Panc1 (cell line): ENCODE measurements at regions not wholly inside any gene's neighbourhood (a gene's known extent, or its start where the extent isn't known, plus 50 kb on each side); places are given as distances from the start of the nearest gene placed in this dataset.

Source experiments
- ATAC-seq: fragments of 200-7000 bp; cut with Tn5 transposase; 2 replicates; pipeline ENCODE4 v1.9.1; 2020; ENCODE audit warnings: mild to moderate bottlenecking, moderate library complexity
- BruUV-seq: library from RNA; stranded (reverse); fragments of 400-500 nt; replicated peaks from 2 replicates; lab custom pipeline; 2021; lab: Mats Ljungman, UMichigan
- CTCF ChIA-PET: fragments of 300-600 bp; sonication (Branson Sonifier 250); formaldehyde crosslinking; loops from one replicate; lab custom pipeline; 2022; ENCODE audit warnings: antibody characterized with exemption; lab: Charles Lee
- POLR2A ChIA-PET: fragments of 300-600 bp; sonication (Branson Sonifier 250); formaldehyde crosslinking; loops from one replicate; lab custom pipeline; 2022; ENCODE audit warnings: antibody characterized with exemption; lab: Charles Lee
- DNase-seq: peaks from one replicate; pipeline ENCODE4 v3.0.0-alpha.2; 2010; ENCODE audit warnings: low read depth, low spot score
- H3K27ac ChIP-seq: 2 replicates; pipeline ENCODE4 v1.5.1; 2011; ENCODE audit warnings: mild to moderate bottlenecking, low read length, inconsistent platforms
- H3K27me3 ChIP-seq: fragments of 200-500 bp; sonication (Bioruptor generic); 2 replicates; pipeline ENCODE4 v1.6.0; 2014; ENCODE audit warnings: low read length, inconsistent platforms; ENCODE audit not compliant: control insufficient read depth, insufficient read depth
- H3K36me3 ChIP-seq: fragments of 200-500 bp; sonication (Bioruptor generic); 2 replicates; pipeline ENCODE4 v1.5.1; 2014; ENCODE audit warnings: inconsistent platforms, mild to moderate bottlenecking, low read length, moderate library complexity; ENCODE audit not compliant: control insufficient read depth, insufficient read depth
- H3K4me1 ChIP-seq: 2 replicates; pipeline ENCODE4 v1.5.1; 2011; ENCODE audit warnings: inconsistent platforms, mild to moderate bottlenecking, low read length, moderate library complexity; ENCODE audit not compliant: control insufficient read depth, insufficient read depth
- H3K4me3 ChIP-seq, 2 experiments: 2 replicates each; pipeline ENCODE4 v1.5.1; 2011 to 2012; ENCODE audit warnings: low read depth in 2 of 2, low read length in 2 of 2, mild to moderate bottlenecking in 2 of 2, inconsistent platforms in 1 of 2, moderate library complexity in 1 of 2
- H3K9me3 ChIP-seq: fragments of 200-500 bp; sonication (Bioruptor generic); 2 replicates; pipeline ENCODE4 v1.5.1; 2014; ENCODE audit warnings: low read depth, mild to moderate bottlenecking, inconsistent platforms, low read length, moderate library complexity; ENCODE audit not compliant: control insufficient read depth, insufficient read depth
- CTCF ChIP-seq: fragments of 450-650 bp; IDR thresholded peaks from 2 replicates; pipeline ENCODE4 v1.5.1; 2017; ENCODE audit warnings: mild to moderate bottlenecking
- POLR2AphosphoS5 ChIP-seq: IDR thresholded peaks from 2 replicates; pipeline ENCODE4 v1.6.1; 2012; ENCODE audit warnings: mild to moderate bottlenecking, low read depth, low read length, moderate library complexity
- REST ChIP-seq, 2 experiments: IDR thresholded peaks; 2 replicates each; pipeline ENCODE4 v1.6.1; 2011 to 2012; ENCODE audit warnings: low read depth in 2 of 2, control low read depth in 1 of 2, low read length in 1 of 2, mild to moderate bottlenecking in 1 of 2, moderate library complexity in 1 of 2; ENCODE audit not compliant: insufficient read depth in 1 of 2
- SIN3A ChIP-seq: IDR thresholded peaks from 2 replicates; pipeline ENCODE4 v1.6.1; 2012; ENCODE audit warnings: low read depth, mild to moderate bottlenecking, low read length, moderate library complexity, borderline replicate concordance; ENCODE audit not compliant: insufficient read depth
- TCF7L2 ChIP-seq: IDR thresholded peaks from 2 replicates; pipeline ENCODE4 v1.6.1; 2011; ENCODE audit warnings: mild to moderate bottlenecking, low read depth, low read length, inconsistent platforms
- in situ Hi-C: cut with HindIII; loops from 2 replicates; pipeline ENCODE4 v1.10.0; 2016; ENCODE audit warnings: low sequenced_read_pairs, low pct_unique_long_range_greater_than_20kb
- intact Hi-C: fragments of 100-400 bp; cut with micrococcal nuclease; formaldehyde crosslinking; loops from one replicate; pipeline ENCODE4 v1.10.0; 2022; ENCODE audit not compliant: unreplicated experiment

DNA sequence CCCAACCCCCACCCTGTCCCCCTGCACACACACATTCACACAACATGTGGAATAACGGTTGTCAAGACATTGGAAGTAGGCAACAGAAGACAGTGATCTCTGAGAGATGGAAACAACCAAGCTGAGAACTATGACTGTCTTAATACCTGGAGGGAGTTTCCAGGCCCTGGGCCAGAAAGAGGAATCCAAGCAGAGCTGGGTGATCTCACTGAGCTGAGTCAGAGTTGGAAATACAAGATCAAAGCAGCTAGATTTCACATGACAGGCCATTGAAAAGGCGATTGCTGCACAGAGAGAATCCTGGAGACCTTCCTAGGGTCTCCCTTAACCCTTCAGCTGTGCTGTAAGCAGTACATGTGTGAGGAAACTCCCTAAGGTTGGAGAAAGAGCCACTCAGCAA, 165.8 kb upstream of the PRSS1 start:
- H3K4me1 ChIP-seq = peaks cover 5% of the 10 kb centered on the region
- BruUV-seq = no TSS peak
- ChIA-PET POLR2A (no interaction called here), CTCF (no interaction called here)
- H3K4me3 ChIP-seq = no peak overlapping the region
- no peak overlapping the region for H3K27ac ChIP-seq
- H3K9me3 ChIP-seq = no peaks in the 10 kb centered on the region
- no peaks in the 10 kb centered on the region for H3K27me3 ChIP-seq
- intact Hi-C loops (no loop called here), in situ Hi-C loops (no loop called here)
- TF ChIP-seq POLR2AphosphoS5 (no peak), SIN3A (no peak), TCF7L2 (peak; percentile 65; the same call in 1 of the 2 replicates), CTCF (no peak), REST (IDR thresholded peaks at IDR 0.05; ENCODE audit: insufficient read depth in 1 of 2, low read depth in 2 of 2, low read length in 1 of 2) (no peak)
- no peaks in the 10 kb centered on the region for H3K36me3 ChIP-seq
- peak; percentile 86 for DNase-seq
- peak; percentile 87 for ATAC-seq

- BruUV-seq = no TSS peak
- no peak for ATAC-seq
- TF ChIP-seq REST (IDR thresholded peaks at IDR 0.05; ENCODE audit: insufficient read depth in 1 of 2, low read depth in 2 of 2, low read length in 1 of 2) (no peak), TCF7L2 (no peak), POLR2AphosphoS5 (no peak), CTCF (no peak), SIN3A (no peak)
- CTCF ChIA-PET = interaction anchor here (1.2 kb wide), 1 partner anchor 48 kb away, joined by 5 read pairs; no protein-coding TSS in a partner anchor
- Histone ChIP-seq H3K9me3 (no peaks in the 10 kb centered on the region), H3K4me1 (peaks cover 5% of the 10 kb centered on the region), H3K27me3 (no peaks in the 10 kb centered on the region), H3K4me3 (no peak overlapping the region), H3K27ac (no peak overlapping the region), H3K36me3 (no peaks in the 10 kb centered on the region)
- in situ Hi-C loops = no loop called here
- DNase-seq = no peak
- intact Hi-C loops = no loop called here
- POLR2A ChIA-PET = no interaction called here
Measured at GRCh38 chr7:142582351-142582750, 166.9 kb upstream of the PRSS1 start.
